Activated T-cell treated with anti-CD3 and anti-CD28 coated beads for 48 hours (primary cell): ENCODE measurements at regions not wholly inside any gene's neighbourhood (a gene's known extent, or its start where the extent isn't known, plus 50 kb on each side); places are given as distances from the start of the nearest gene placed in this dataset.

Source experiments
- DNase-seq: peaks from one replicate; pipeline ENCODE4 v3.0.0-alpha.2; 2020; ENCODE audit warnings: low read depth

- no peak for DNase-seq
Observed at GRCh38 chr11:70796648-70797227, 398.4 kb downstream of the CTTN start.

- DNase-seq, result no peak
Observed at GRCh38 chr11:70798296-70798695, 400.0 kb downstream of the CTTN start.

- DNase-seq, result no peak
Observed at GRCh38 chr11:70799386-70799785, 401.1 kb downstream of the CTTN start.

- no peak for DNase-seq
Observed at GRCh38 chr11:70802185-70802584, 403.9 kb downstream of the CTTN start.

GRCh38 chr11:70804139-70804837 lies 406.0 kb downstream of the CTTN start:
- DNase-seq, result no peak

- DNase-seq, result no peak
Observed at GRCh38 chr11:70805243-70805642, 406.9 kb downstream of the CTTN start.

- DNase-seq, result no peak
Observed at GRCh38 chr11:70805971-70806370, 407.6 kb downstream of the CTTN start.

- DNase-seq, result no peak
Observed at GRCh38 chr11:70806461-70807194, 408.3 kb downstream of the CTTN start.

- no peak for DNase-seq
Observed at GRCh38 chr11:70807195-70807543, 408.8 kb downstream of the CTTN start.

GRCh38 chr11:70808686-70809375 lies 410.5 kb downstream of the CTTN start:
- no peak for DNase-seq

- no peak for DNase-seq
Observed at GRCh38 chr11:70810133-70810532, 411.8 kb downstream of the CTTN start.

GRCh38 chr11:70810681-70811080 lies 412.4 kb downstream of the CTTN start:
- no peak for DNase-seq

- DNase-seq, result no peak
Observed at GRCh38 chr11:70811483-70811882, 413.2 kb downstream of the CTTN start.

GRCh38 chr11:70811915-70812314 lies 413.6 kb downstream of the CTTN start:
- no peak for DNase-seq

- DNase-seq, result no peak
Observed at GRCh38 chr11:70812472-70812871, 414.1 kb downstream of the CTTN start.

- DNase-seq, result no peak
Observed at GRCh38 chr11:70813651-70814050, 415.3 kb downstream of the CTTN start.

GRCh38 chr11:70815485-70815832 lies 417.1 kb downstream of the CTTN start:
- no peak for DNase-seq

- no peak for DNase-seq
Observed at GRCh38 chr11:70816156-70816678, 417.9 kb downstream of the CTTN start.

GRCh38 chr11:70818351-70818750 lies 420.0 kb downstream of the CTTN start:
- no peak for DNase-seq

GRCh38 chr11:70819022-70819421 lies 420.7 kb downstream of the CTTN start:
- DNase-seq, result no peak

- DNase-seq, result no peak
Observed at GRCh38 chr11:70820311-70820710, 422.0 kb downstream of the CTTN start.

GRCh38 chr11:70820712-70821111 lies 422.4 kb downstream of the CTTN start:
- DNase-seq, result no peak

GRCh38 chr11:70823771-70824170 lies 425.4 kb downstream of the CTTN start:
- DNase-seq, result no peak
